ENCODE measurements at regions not wholly inside any gene's neighbourhood (a gene's known extent, or its start where the extent isn't known, plus 50 kb on each side); places are given as distances from the start of the nearest gene placed in this dataset.

- no peak overlapping the region for H3K4me3 ChIP-seq (ENCODE audit: control insufficient read depth, low read depth, low read length)
- no peak for TF ChIP-seq CTCF (conservative IDR thresholded peaks at IDR 0.05; ENCODE audit: control insufficient read depth, insufficient read depth, low read depth, low read length)
- DNase-seq (ENCODE audit: low read depth): no peak
Observed at GRCh38 chr22:25359601-25360261, 140.3 kb downstream of the CRYBB2 start.

GRCh38 chr22:25360411-25360810 is 141.0 kb downstream of the CRYBB2 start:
- TF ChIP-seq CTCF (conservative IDR thresholded peaks at IDR 0.05; ENCODE audit: control insufficient read depth, insufficient read depth, low read depth, low read length): no peak
- no peak overlapping the region for H3K4me3 ChIP-seq (ENCODE audit: control insufficient read depth, low read depth, low read length)
- DNase-seq (ENCODE audit: low read depth): no peak

GRCh38 chr22:25360891-25361645 is 141.6 kb downstream of the CRYBB2 start:
- no peak for DNase-seq (ENCODE audit: low read depth)
- H3K4me3 ChIP-seq (ENCODE audit: control insufficient read depth, low read depth, low read length): no peak overlapping the region
- TF ChIP-seq CTCF (conservative IDR thresholded peaks at IDR 0.05; ENCODE audit: control insufficient read depth, insufficient read depth, low read depth, low read length): no peak

DNA sequence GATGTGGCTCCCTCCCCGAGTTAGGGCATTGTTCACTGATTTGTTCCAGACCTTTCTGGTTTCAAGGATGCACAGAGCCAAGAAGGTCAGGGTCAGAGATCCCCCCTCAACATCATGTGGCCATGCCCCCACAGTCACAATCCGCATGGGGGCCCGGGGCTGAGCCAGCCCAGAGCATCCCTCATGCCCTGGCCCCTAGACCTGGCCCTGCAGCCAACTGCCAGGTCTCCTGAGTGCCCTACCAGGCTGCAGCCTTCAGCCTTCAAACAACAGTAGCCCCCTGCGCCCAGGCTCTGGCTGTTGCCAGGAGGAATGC is 142.4 kb downstream of the CRYBB2 start:
- DNase-seq (ENCODE audit: low read depth): no peak
- H3K4me3 ChIP-seq (ENCODE audit: control insufficient read depth, low read depth, low read length): no peak overlapping the region
- no peak for TF ChIP-seq CTCF (conservative IDR thresholded peaks at IDR 0.05; ENCODE audit: control insufficient read depth, insufficient read depth, low read depth, low read length)

GRCh38 chr22:25362215-25362882 is 142.9 kb downstream of the CRYBB2 start:
- peak; percentile 35 for DNase-seq (ENCODE audit: low read depth)
- H3K4me3 ChIP-seq (ENCODE audit: control insufficient read depth, low read depth, low read length): no peak overlapping the region
- peak; percentile 78 for TF ChIP-seq CTCF (conservative IDR thresholded peaks at IDR 0.05; ENCODE audit: control insufficient read depth, insufficient read depth, low read depth, low read length)

DNA sequence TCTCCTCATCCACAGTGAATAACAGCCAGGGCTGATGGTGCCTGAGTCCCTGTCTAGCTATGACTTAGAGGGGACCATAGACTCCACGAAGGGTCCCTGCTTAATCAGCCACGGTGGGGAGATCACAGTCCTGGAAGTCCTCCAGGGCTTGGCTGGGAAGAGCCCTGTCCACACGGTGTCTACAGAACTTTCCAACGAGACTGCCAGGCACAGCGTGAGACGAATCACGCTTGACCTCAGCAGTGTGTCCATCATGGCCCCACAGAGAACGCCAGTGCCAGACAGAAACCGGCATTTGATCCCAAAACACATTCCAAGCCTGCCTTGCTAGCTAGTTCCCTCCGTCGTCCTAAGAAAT is 143.4 kb downstream of the CRYBB2 start:
- DNase-seq (ENCODE audit: low read depth): no peak
- no peak overlapping the region for H3K4me3 ChIP-seq (ENCODE audit: control insufficient read depth, low read depth, low read length)
- TF ChIP-seq CTCF (conservative IDR thresholded peaks at IDR 0.05; ENCODE audit: control insufficient read depth, insufficient read depth, low read depth, low read length): no peak

Data from fibroblast of mammary gland (primary cell).